ENCODE measurements at regions not wholly inside any gene's neighbourhood (a gene's known extent, or its start where the extent isn't known, plus 50 kb on each side); places are given as distances from the start of the nearest gene placed in this dataset.
"Not testable (repeated sequence)": the region's sequence is repeated elsewhere in the genome, so short reads cannot be mapped to it uniquely, and the experiment has no call there.

GRCh38 chr2:62599674-62600410 lies 93.8 kb upstream of the TMEM17 start:
- TF ChIP-seq CTCF (conservative IDR thresholded peaks at IDR 0.05; ENCODE audit: low read depth, low read length); EZH2phosphoT487 (IDR thresholded peaks at IDR 0.05; ENCODE audit: borderline replicate concordance, low read length); EZH2 (IDR thresholded peaks at IDR 0.05; ENCODE audit: low read length, unreplicated experiment): not testable (repeated sequence)

Data from PC-3 (cell line).